ACC112 (cell line): ENCODE measurements at regions not wholly inside any gene's neighbourhood (a gene's known extent, or its start where the extent isn't known, plus 50 kb on each side); places are given as distances from the start of the nearest gene placed in this dataset.

Experiments used
- H2AFZ ChIP-seq: fragments of 200-600 bp; sonication (generic); one replicate; pipeline ENCODE4 v1.6.0; 2017; ENCODE audit warnings: antibody characterized with exemption, low read length; ENCODE audit not compliant: unreplicated experiment
- H3K27ac ChIP-seq: fragments of 200-600 bp; sonication (generic); 2 replicates; pipeline ENCODE4 v1.5.1; 2014; ENCODE audit warnings: low read depth, mild to moderate bottlenecking, antibody characterized with exemption, low read length, moderate library complexity
- H3K27me3 ChIP-seq: fragments of 200-600 bp; sonication (generic); 2 replicates; pipeline ENCODE4 v1.6.1; 2014; ENCODE audit warnings: mild to moderate bottlenecking, antibody characterized with exemption, low read length, moderate library complexity, mixed read lengths; ENCODE audit not compliant: insufficient read depth
- H3K36me3 ChIP-seq: fragments of 200-600 bp; sonication (generic); 2 replicates; pipeline ENCODE4 v1.6.1; 2016; ENCODE audit warnings: mild to moderate bottlenecking, antibody characterized with exemption, low read length, moderate library complexity, mixed read lengths; ENCODE audit not compliant: insufficient read depth
- H3K4me1 ChIP-seq: fragments of 200-600 bp; sonication (generic); one replicate; pipeline ENCODE4 v1.6.1; 2016; ENCODE audit warnings: low read length, mixed read lengths; ENCODE audit not compliant: insufficient read depth, unreplicated experiment, control insufficient read depth
- H3K4me3 ChIP-seq: fragments of 200-600 bp; sonication (generic); 2 replicates; pipeline ENCODE4 v1.5.1; 2014; ENCODE audit warnings: mild to moderate bottlenecking, low read depth, low read length
- H3K79me2 ChIP-seq: fragments of 200-600 bp; sonication (generic); one replicate; pipeline ENCODE4 v1.6.0; 2016; ENCODE audit warnings: low read length; ENCODE audit not compliant: control insufficient read depth, unreplicated experiment, insufficient read depth

DNA sequence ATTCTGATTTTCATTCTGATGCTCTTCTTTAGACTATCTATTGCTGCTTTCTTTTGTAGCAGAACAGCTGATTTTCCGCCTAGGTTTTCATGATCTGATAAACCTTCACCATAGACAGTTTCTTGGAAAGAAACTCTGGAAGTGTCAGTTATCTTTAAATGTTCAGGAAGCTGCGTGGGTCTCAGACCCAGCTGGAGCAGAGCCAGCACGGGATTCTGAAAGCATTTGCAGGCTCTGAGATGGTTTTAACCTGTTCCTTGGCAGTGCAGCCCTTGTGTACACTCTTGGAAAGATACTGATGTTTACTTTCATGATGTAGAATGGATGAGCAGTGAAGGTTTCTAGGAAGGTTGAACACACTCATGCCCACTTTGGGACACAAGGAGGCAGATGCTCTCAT, 178.0 kb upstream of the DMRT1 start:
- Histone ChIP-seq H3K4me3 (no peak overlapping the region), H3K4me1 (no peaks in the 10 kb centered on the region), H2AFZ (no peak overlapping the region), H3K36me3 (no peaks in the 10 kb centered on the region), H3K79me2 (no peaks in the 10 kb centered on the region), H3K27ac (no peak overlapping the region), H3K27me3 (no peaks in the 10 kb centered on the region)

DNA sequence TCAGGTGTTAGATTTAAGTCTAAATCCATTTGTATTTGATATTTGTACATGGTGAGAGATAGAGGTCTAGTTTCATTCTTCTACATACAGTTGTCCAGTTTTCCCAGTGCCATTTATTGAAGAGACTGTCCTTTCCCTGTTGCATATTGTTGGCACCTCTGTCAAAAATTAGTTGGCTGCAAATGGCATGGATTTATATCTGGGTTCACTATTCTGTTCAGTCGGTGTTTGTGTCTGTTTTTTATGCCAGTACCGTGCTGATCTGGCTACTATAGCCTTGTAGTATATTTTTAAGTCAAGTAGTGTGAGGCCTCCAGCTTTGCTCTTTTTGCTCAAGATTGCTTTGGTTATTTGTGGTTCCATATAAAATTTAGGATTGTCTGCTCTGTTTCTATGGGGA, 176.2 kb upstream of the DMRT1 start:
- Histone ChIP-seq H3K27ac (no peak overlapping the region), H2AFZ (no peak overlapping the region), H3K4me3 (no peak overlapping the region), H3K36me3 (no peaks in the 10 kb centered on the region), H3K27me3 (no peaks in the 10 kb centered on the region), H3K79me2 (no peaks in the 10 kb centered on the region), H3K4me1 (no peaks in the 10 kb centered on the region)

DNA sequence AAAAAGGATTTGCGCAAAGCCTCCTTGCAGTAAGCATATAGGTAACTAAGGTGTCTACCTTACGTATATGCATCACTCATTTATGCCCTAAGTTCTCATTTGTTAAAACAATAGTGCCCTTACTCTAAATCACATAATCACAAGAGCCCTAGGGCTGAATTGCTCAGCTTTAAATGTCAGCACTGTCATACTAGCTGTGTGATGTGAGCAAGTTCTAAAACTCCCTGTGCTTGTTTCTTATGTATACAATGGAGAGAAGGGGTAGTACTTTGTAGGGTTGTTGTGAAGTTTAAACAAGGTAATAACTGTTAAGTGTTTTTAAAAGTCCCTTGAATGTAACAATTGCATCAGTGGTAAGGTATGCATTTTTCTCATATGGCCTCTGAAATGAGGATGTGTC, 169.5 kb upstream of the DMRT1 start:
- Histone ChIP-seq H3K27me3 (no peaks in the 10 kb centered on the region), H3K4me1 (peaks cover 7% of the 10 kb centered on the region), H2AFZ (no peak overlapping the region), H3K79me2 (no peaks in the 10 kb centered on the region), H3K4me3 (no peak overlapping the region), H3K27ac (no peak overlapping the region), H3K36me3 (no peaks in the 10 kb centered on the region)

DNA sequence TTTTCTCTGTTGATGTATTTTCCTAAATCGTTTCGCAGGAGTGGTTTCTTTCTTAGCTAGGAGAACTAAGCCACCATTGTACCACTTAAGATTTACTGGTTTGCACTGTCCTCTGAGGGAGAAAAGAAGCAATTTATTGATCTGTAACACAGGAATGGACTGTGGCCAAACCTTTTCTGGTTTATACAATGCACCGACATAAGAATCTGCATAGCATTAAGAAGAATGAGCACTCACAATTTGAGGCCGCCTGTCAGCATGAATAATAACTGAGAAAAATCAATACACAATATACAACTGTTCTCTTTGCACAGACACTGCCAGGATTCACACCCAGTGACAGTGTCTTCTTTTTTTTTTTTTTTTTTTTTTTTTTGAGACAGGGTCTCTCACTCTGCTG, 168.6 kb upstream of the DMRT1 start:
- no peaks in the 10 kb centered on the region for H3K36me3 ChIP-seq
- peaks cover 12% of the 10 kb centered on the region for H3K4me1 ChIP-seq
- H3K27ac ChIP-seq = no peak overlapping the region
- no peaks in the 10 kb centered on the region for H3K27me3 ChIP-seq
- H3K4me3 ChIP-seq = no peak overlapping the region
- H2AFZ ChIP-seq = no peak overlapping the region
- H3K79me2 ChIP-seq = no peaks in the 10 kb centered on the region

DNA sequence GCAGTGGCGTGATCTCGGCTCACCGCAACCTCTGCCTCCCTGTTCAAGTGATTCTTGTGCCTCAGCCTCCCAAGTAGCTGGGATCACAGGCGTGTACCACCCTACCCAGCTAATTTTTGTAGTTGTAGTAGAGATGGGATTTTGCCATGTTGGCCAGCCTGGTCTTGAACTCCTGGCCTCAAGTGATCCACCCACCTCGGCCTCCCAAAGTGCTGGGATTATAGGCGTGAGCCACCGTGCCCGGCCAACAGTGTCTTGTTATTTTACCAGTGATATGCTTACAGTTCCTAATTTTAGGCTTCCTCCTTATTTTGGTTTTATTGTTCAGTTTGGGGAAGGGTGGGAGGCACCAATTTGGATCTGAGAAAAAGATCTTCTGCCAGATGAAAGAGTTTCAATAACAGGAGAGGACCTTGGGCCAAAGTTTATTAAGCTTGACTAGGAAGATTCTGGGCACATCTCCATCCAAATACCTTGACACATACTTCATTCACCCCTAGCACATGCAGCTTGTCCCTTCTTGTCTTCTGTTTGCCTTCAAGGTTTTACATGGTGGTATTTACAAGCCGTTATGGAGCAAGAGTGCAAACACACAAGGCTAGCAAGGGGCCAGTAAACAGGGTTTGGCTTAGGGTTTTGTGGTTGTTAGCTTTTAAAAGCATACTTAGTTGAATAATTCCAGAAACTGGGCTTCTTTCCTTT, 168.1 kb upstream of the DMRT1 start:
- Histone ChIP-seq H3K27ac (no peak overlapping the region), H3K36me3 (no peaks in the 10 kb centered on the region), H3K79me2 (no peaks in the 10 kb centered on the region), H2AFZ (no peak overlapping the region), H3K27me3 (no peaks in the 10 kb centered on the region), H3K4me1 (peaks cover 18% of the 10 kb centered on the region), H3K4me3 (no peak overlapping the region)

DNA sequence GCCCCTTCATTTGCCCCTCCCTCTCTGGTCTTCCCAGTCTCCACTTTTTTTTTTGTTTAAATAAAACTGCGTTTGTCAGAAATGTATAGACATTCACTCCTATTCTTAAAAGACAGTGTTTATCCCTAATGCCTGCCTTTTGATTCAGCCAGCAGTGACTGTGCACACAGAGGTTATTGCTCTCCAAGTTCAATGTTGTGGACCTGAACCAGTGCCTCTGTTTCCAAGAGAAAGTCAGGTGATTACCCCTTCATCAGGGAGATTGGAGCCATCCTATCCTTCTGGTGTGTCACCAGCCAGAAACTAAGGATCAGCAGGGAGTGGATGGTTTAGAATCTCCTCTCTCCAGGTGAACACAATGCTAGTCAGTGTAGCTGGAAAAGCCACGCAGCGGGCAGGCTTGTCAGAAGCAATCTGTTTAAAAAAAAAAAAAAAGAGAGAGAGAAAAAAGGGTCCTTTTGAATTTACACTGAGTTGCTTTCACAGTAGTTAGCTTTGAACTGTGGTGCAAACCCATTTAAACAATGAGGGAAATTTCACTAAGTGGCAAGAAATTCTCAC, 167.5 kb upstream of the DMRT1 start:
- H3K36me3 ChIP-seq = no peaks in the 10 kb centered on the region
- H3K27me3 ChIP-seq = no peaks in the 10 kb centered on the region
- H3K27ac ChIP-seq = no peak overlapping the region
- peaks cover 18% of the 10 kb centered on the region for H3K4me1 ChIP-seq
- no peak overlapping the region for H2AFZ ChIP-seq
- no peak overlapping the region for H3K4me3 ChIP-seq
- no peaks in the 10 kb centered on the region for H3K79me2 ChIP-seq

DNA sequence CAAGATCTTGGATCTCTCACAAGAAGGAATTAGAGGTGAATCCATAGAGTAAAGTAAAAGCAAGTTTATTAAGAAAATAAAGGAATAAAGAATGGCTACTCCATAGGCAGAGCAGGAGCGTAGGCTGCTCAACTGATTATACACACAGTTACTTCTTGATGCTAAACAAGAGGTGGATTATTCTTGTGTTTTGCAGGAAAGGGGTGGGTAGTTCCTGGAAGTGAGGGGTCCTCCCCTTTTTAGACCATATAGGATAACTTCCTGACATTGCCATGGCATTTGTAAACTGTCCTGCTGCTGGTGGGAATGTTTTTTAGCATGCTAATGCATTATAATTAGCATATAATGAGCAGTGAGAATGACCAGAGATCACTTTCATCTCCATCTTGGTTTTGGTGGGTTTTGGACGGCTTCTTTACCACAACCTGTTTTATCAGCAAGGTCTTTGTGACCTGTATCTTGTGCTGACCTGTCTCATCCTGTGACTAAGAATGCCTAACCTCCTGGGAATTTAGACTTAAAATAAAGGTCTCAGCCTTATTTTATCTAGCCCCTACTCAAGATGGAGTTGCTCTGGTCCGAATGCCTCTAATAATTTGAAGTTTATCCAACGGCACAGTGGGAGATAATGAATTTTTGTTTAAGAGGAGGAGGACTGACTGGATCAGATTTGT, 165.7 kb upstream of the DMRT1 start:
- Histone ChIP-seq H3K36me3 (no peaks in the 10 kb centered on the region), H3K79me2 (no peaks in the 10 kb centered on the region), H3K27ac (no peak overlapping the region), H3K4me1 (peaks cover 18% of the 10 kb centered on the region), H2AFZ (no peak overlapping the region), H3K27me3 (no peaks in the 10 kb centered on the region), H3K4me3 (no peak overlapping the region)

DNA sequence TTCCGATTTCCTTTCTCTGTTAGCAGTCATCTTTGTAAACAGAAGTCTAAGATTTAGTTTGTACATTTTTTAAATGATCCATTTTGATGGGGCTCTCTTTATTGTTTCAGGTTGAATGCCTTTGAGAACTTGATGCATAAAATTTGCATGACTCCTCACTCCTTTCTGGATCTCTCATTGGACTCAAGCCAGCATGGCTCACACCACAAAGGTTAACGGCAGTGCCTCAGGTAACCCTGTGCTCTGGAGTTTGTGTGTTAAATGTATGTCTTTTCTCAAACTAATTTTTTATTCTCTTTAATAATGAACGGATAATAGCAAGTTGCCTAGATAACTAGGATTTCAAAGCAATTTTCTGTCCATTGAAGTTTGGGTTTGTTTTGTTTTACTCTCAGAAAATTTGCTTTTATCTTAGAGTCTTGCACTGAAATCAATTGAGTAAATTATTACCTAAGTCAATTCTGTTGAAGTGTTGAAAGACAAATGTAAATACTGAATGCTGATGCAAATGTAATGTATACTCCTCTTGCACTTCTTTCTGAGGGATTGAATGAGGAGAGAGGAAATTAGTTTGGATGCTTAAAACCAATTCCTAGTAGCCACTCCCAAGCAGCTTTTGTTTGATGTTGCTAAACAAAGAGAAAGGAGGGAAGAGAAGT, 164.6 kb upstream of the DMRT1 start:
- Histone ChIP-seq H3K27ac (peak overlapping the region; percentile 43), H2AFZ (peak overlapping the region; percentile 99), H3K4me3 (peak overlapping the region; percentile 83), H3K79me2 (no peaks in the 10 kb centered on the region), H3K36me3 (no peaks in the 10 kb centered on the region), H3K27me3 (no peaks in the 10 kb centered on the region), H3K4me1 (peaks cover 18% of the 10 kb centered on the region)

DNA sequence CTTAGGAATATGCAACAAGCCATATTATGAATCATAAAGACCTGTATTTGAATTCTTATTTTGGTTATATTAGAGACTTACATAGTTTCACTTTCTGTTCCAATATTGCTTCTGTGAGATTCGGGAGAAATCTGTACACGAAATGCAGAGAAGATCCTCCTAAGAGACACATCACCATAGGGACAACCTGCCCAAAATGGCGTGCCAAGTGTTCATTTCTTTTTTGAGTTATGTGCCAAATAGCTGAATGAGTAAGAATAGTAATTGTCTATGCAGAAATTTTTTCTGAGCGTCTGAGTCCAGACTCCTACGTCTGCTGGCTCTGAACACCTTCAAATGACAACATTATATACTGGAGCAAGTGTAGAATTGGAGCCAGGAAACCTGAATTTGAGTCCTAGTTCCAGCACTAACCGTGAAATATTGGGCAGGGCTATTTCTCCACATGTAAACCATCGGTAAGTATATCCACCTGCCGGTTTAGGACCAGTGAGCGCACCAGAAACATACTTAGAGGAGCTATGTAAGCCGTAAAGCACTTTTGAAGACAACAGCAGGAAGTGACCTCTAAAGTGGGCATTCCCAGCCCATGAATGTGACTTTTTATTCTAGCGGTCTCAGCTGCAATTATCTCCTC, 163.9 kb upstream of the DMRT1 start:
- Histone ChIP-seq H3K79me2 (no peaks in the 10 kb centered on the region), H2AFZ (peak overlapping the region; percentile 99), H3K36me3 (no peaks in the 10 kb centered on the region), H3K27me3 (no peaks in the 10 kb centered on the region), H3K4me1 (peaks cover 20% of the 10 kb centered on the region), H3K4me3 (peak overlapping the region; percentile 83), H3K27ac (peak overlapping the region; percentile 43)

DNA sequence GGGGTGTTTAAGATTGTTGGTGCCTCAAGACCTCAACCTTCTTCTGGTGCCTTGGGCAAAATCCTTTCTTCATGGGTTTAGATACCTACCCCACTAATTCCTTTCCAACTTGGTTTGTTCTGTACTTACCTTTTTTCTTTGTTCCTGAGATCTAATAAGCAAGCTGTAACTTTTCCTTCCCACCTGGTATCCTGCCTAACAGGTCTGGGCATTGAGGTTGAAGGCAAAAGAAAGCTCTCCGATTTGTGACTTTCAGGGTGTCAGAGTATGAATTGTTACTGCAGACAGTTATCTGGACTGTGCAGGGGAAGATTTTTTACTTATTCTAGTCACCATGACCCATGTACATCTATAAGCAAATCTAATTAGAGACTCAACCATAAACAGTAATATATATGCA, 162.6 kb upstream of the DMRT1 start:
- Histone ChIP-seq H3K4me3 (no peak overlapping the region), H2AFZ (no peak overlapping the region), H3K27me3 (no peaks in the 10 kb centered on the region), H3K79me2 (no peaks in the 10 kb centered on the region), H3K36me3 (no peaks in the 10 kb centered on the region), H3K4me1 (peaks cover 33% of the 10 kb centered on the region), H3K27ac (no peak overlapping the region)
